Left colon (tissue), 2 donors: ENCODE measurements at regions not wholly inside any gene's neighbourhood (a gene's known extent, or its start where the extent isn't known, plus 50 kb on each side); places are given as distances from the start of the nearest gene placed in this dataset.
"Not testable (repeated sequence)": the region's sequence is repeated elsewhere in the genome, so short reads cannot be mapped to it uniquely, and the experiment has no call there.

ENCODE experiments used
- ATAC-seq: fragments of 200-7000 bp; cut with Tn5 transposase; one replicate; pipeline ENCODE4 v1.9.1; 2020; ENCODE audit warnings: mild to moderate bottlenecking, moderate library complexity
- DNase-seq, 2 donors: peaks; one replicate each; pipeline ENCODE4 v3.0.0-alpha.2; 2020
- intact Hi-C, 2 donors: fragments of 100-400 bp; cut with DNase I in 1 of 2; cut with micrococcal nuclease in 1 of 2; formaldehyde crosslinking; loops; one replicate each; pipeline versions ENCODE4 v1.11.2 to v1.14.0; 2022; cut with DNase I, micrococcal nuclease
- donor health status: DM: no; HTN: no; CAD: no.
- donor health status: DM: yes; HTN: yes; CAD: no.

DNA sequence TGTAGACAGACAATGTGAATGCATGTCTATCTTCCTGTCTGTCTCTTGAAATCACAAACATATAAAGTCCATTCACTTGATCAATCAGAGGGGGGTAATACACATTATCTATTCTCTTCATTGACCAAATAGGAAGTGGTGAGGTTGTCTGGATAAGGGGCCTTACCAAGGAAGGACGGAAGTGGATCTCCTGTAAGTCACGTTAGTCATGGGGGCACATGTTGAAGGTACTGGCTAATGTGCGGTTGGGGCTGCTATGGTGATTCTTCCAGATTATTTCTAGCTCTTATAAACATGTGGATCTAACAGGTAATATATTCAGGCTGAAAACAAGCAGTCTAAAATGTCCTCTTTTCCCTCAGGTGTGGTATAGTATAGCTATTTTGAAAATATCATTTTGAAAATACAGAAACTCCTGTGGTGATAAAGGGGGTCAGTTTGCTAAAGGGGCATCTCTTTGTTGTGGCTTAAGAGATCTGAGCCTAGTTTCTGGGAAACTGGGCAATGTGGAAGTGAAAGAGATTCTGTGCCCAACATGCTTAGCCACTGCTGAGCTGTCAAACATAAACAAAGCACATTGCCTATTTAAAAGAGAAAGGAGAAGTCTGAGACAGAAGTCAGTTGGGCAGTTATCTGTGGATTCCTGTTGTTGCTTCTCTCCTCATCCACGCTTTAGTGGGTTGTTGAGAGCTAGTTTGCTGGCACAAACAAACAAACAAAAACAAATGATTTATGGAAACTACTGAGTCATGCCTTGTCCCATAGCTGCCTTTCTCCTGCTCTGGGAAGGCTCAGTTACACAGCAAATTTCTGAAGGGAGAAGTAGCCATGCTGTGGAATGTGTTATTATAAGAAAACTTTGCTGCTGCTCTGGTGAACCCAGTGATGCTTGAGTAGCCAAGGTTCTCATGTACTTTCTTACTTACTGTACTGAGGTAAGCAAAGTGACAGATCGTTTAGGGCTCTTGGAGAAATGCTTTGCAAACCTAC is 166.9 kb downstream of the HLX start:
- DNase-seq (no peak), ATAC-seq (no peak)
- intact Hi-C loops = no loop called here

GRCh38 chr1:221051391-221051790 is 172.1 kb downstream of the HLX start:
- DNase-seq, ATAC-seq, intact Hi-C loops: not testable (repeated sequence)

GRCh38 chr1:221053889-221054288 is 174.6 kb downstream of the HLX start:
- DNase-seq = no peak
- ATAC-seq = no peak
- intact Hi-C loops = no loop called here

DNA sequence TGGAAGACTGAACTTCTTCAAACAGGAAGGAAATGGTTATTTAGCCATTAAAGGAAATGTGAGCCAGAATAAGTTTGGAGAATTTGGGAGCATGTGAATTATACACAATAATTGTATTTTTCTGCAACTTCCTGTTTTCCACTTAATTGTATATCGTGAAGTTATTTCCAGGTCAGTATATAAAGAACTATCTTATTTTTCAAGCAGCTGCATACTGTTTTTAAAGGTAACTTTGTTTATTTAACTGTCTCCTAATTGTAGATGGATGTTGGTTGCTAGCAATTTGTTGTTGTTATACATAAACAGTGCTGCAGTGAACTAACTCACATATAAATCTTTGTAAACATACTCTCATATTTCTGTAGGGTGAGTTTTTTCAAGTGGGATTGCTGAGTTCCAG is 180.3 kb downstream of the HLX start:
- no peak for ATAC-seq
- no peak for DNase-seq
- intact Hi-C loops = no loop called here

DNA sequence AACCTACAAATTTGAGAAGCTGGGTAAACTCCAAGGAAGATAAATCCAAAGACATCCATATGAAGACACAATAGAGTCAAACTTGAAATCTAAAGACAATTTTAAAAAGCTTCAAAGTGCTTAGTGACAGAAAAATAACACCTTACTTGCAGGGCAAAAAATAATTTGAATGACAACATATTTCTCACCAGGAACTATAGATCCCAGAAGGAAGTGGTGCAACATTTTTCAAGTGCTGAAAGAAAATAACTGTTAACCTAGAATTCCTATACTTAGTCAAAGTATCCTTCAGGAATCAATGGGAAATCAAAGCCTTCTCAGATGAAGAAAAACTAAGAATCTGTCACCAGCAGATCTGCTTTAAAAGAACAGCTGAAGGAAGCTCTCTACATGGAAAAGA is 184.4 kb downstream of the HLX start:
- intact Hi-C loops = no loop called here
- no peak for DNase-seq
- no peak for ATAC-seq

GRCh38 chr1:221066351-221067001 is 187.2 kb downstream of the HLX start:
- DNase-seq = no peak
- no peak for ATAC-seq
- intact Hi-C loops = no loop called here

- intact Hi-C loops = no loop called here
- DNase-seq (no peak), ATAC-seq (no peak)
Observed at GRCh38 chr1:221067721-221068120, 188.5 kb downstream of the HLX start.

DNA sequence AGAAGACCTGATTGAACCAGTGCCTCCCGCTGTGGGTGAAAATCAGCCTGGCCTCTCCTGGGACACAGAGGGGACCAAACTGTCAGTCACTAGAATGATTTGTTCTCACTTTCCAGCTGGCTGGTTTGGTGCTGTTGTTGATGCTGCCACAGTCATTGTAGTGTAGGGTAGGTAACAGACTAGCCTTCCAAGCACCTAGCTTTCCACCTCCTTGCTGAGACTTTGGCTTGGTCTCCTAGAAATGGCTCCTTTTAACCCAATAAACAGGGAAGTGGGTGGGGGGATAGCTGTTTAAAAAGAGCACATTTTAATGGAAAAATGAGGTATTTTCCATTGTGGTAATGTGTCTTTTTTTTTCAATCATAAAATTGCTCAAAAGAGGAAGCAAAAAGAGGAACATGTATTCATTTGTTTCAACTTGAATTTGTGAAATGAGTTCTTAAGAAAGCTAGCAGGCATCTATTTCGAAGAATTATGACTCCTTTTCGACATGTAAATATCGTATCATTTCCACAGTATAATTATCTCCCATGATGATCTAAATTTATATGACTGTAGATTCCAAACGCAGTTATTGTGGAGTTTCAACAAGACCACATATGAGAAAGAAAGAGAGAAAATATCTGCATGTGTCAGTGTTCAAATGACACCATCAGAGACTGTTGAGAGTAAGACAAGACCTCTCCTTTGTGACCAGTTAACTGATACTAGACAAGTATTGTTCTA is 190.1 kb downstream of the HLX start:
- DNase-seq = no peak
- ATAC-seq = no peak
- intact Hi-C loops = no loop called here

GRCh38 chr1:221069986-221070385 is 190.7 kb downstream of the HLX start:
- DNase-seq (no peak), ATAC-seq (no peak)
- intact Hi-C loops = no loop called here

DNA sequence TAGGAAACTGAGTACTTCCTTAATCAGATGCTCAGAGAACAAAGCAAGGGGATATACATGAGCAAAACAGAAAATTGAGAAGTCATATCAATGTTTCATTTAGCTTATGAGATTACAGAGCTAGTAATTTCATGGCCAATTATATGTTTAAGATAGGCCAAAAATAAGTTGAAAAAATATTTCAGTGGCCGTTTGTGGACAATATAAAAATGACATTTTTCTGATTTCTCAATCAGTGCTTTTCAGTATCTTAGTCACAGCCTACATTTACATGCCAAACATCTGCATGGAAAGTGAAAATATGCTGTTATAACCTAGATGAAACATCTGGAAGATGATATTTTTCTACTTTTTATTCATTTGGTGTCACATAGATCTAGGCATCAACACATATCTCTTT is 192.5 kb downstream of the HLX start:
- intact Hi-C loops = no loop called here
- ATAC-seq (no peak), DNase-seq (no peak)

DNA sequence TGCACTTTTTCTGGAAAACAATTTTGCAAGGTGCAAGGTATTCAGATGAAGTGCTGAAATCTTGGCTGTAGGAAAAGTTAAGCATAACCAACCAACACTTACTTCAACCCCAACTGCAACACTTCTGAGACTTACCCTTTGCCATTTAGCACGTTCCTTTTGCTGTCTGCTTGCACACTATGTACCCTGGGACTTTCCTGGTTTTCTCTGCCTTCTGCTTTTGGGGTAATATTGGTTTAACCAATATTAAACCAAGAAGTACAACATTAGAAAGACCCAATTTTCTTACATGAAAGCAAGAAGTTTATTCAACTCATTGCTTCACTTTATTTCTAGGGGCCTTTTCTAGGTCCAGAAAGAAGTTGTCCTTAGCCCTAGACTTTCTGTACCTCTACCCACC is 193.0 kb downstream of the HLX start:
- ATAC-seq = no peak
- intact Hi-C loops = no loop called here

GRCh38 chr1:221074332-221074731 is 195.1 kb downstream of the HLX start:
- ATAC-seq = no peak
- DNase-seq = no peak
- intact Hi-C loops = no loop called here

More for the DNA sequence above, 193.0 kb downstream of the HLX start:
- no peak for DNase-seq

GRCh38 chr1:221075911-221076310 is 196.7 kb downstream of the HLX start:
- intact Hi-C loops = no loop called here
- no peak for ATAC-seq
- DNase-seq = no peak

DNA sequence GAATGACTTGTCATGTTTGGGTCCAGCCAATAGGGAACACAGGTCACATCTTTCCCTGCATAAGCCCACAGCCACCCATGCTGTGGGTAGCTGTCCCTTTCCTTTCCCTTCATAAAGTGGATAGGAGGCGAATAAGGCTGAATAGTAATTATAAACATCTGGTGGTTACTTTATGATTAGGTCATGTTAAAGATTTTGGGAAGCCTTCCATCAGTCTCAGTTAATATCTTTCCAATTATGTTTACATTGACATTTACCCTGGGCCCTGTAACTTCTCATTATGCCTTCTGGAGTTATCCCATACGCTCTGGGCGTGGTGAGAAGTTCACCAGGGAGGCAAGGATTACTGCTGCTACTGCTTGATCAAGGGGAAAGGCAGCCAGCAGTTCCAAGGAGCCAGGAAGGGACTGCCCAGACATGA is 197.2 kb downstream of the HLX start:
- no peak for ATAC-seq
- intact Hi-C loops = no loop called here
- DNase-seq = no peak

DNA sequence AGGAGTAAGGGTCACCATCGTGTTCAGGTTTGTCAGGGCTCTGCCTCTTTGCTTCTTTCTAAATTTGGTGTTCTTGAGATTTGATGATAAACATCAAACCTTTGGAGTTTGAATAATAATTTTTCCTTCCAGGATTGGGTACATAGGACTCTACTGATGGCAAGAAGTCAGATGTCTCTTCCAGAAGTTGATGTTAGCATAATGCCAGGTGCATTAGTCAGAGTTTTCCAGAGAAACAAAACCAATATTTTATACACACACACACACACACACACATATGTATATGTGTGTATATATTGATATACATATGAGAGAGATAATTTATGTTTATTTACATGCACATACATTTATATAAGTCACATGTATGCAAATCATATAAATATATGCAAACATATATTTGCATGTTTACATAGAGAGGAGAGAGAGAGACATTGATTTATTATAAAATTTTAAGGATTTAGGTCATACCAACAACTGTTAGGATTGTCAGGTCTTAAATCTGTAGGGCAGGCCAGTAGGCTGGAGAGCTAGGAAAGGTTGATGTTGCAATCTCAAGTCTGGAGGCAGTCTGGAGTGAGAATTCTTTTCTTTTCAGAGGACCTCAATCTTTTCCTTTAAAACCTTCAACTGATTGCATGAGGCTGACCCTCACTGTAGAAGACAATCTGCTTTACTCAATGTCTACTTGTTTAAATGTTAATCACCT is 199.2 kb downstream of the HLX start:
- ATAC-seq (no peak), DNase-seq (no peak)
- intact Hi-C loops = no loop called here

DNA sequence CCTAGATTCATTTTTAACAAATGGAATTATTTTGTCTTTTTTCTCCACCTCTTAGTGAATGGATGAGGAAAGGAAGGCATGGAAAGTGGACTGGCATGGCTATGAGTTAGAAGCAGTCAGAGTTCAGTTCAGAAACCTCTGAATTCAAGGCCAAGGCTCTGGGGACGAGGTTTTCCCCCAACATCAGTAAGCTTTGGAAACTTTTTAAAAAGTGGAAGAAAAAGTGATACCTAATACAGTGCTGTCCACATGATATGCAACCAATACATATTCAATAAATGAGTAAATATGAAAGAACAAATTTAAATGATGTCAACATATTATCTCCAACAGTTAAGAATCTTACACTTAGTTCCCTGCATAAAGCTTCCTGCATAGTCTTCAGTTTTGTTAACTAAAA is 204.7 kb downstream of the HLX start:
- DNase-seq (no peak), ATAC-seq (no peak)
- intact Hi-C loops = no loop called here

GRCh38 chr1:221084681-221085080 is 205.4 kb downstream of the HLX start:
- no peak for ATAC-seq
- intact Hi-C loops = no loop called here

DNA sequence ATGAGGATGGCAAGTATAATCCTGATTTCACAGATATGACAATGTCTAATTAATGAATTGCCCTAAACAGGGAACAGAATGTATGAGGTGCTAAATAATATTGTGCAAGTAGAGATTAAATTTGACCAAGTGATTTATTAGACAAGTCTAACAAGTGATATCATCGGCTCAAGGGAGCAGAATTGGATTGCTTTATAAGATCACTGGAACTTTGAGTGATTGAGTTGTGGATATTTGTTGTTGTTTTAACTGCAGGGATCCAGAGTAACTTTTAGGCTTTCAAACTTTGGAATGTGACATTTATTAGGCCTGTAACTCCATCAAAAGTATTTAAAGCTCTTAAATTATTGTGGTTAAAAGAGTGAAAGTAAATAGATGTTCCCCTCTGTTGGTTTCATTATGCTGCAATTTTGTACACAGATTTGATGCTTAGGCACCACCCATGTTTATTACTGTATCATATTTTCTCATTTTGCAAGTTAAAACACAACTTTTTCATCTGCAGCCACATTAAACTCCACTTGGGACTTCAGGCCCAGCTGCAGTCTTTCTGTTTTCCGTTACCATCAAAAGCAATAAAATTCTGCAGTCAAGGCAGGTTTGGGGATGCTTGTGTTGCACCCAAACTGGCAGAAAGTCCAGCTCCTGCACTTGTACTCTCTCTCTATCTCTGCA is 206.6 kb downstream of the HLX start:
- ATAC-seq (no peak), DNase-seq (no peak)

More at GRCh38 chr1:221084681-221085080, 205.4 kb downstream of the HLX start:
- DNase-seq = no peak

DNA sequence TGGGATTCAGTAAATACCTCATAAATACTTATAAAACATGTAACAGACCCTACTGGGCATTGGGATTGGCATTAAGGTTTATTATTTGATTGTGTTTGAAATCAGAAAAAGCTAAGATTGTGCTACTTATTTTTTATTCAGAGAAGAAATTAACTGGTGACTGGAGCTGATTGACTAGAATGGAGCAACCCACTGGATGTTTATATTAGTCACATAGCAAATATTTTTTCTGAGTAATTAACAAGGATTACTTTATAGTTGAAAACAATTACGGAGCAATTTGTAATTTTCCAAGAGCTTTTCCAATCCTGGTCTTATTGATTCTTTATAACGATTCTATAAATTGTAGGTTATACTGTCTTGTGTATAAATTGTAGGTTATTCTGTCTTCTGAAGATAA is 208.7 kb downstream of the HLX start:
- DNase-seq (no peak), ATAC-seq (no peak)

More for the DNA sequence above, 206.6 kb downstream of the HLX start:
- intact Hi-C loops = no loop called here

More for the DNA sequence above, 208.7 kb downstream of the HLX start:
- intact Hi-C loops = no loop called here
